Ascending aorta (tissue), 2 donors: ENCODE measurements at regions not wholly inside any gene's neighbourhood (a gene's known extent, or its start where the extent isn't known, plus 50 kb on each side); places are given as distances from the start of the nearest gene placed in this dataset.

Source experiments
- DNase-seq, 2 donors: peaks; one replicate each; pipeline ENCODE4 v3.0.0-alpha.2; 2019; ENCODE audit warnings: low spot score in 2 of 2
- H3K27ac ChIP-seq, 2 donors: fragments of 200-600 bp; sonication (generic); one replicate each; pipeline ENCODE4 v1.5.1; 2016 to 2017; ENCODE audit warnings: mild to moderate bottlenecking in 1 of 2
- H3K27me3 ChIP-seq: fragments of 200-600 bp; sonication (generic); one replicate; pipeline ENCODE4 v1.5.1; 2017
- H3K36me3 ChIP-seq, 2 donors: fragments of 200-600 bp; sonication (generic); one replicate each; pipeline ENCODE4 v1.5.1; 2016
- H3K4me1 ChIP-seq, 2 donors: fragments of 200-600 bp; sonication (generic); one replicate each; pipeline ENCODE4 v1.5.1; 2016 to 2017; ENCODE audit warnings: mild to moderate bottlenecking in 1 of 2
- H3K4me3 ChIP-seq, 2 donors: fragments of 200-600 bp; sonication (generic); one replicate each; pipeline ENCODE4 v1.5.1; 2016 to 2017; ENCODE audit warnings: mild to moderate bottlenecking in 1 of 2
- H3K9me3 ChIP-seq, 2 donors: fragments of 200-600 bp; sonication (generic); one replicate each; pipeline ENCODE4 v1.5.1; 2016
- intact Hi-C: fragments of 100-400 bp; cut with DNase I; formaldehyde crosslinking; loops from one replicate; pipeline ENCODE4 v1.15.1; 2023
- TF ChIP-seq, protein P1 (sequence below), 3 experiments: fragments of 200-600 bp in 2 of 3; fragments of 450-650 bp in 1 of 3; sonication (generic) in 2 of 3; IDR thresholded peaks; one replicate each; pipeline ENCODE4 v1.5.1; 2016 to 2019; ENCODE audit warnings: antibody characterized with exemption in 3 of 3, mild to moderate bottlenecking in 1 of 3, moderate library complexity in 1 of 3

GRCh38 chr16:82567175-82567574 lies 59.6 kb upstream of the CDH13 start:
- TF ChIP-seq, protein P1, sequence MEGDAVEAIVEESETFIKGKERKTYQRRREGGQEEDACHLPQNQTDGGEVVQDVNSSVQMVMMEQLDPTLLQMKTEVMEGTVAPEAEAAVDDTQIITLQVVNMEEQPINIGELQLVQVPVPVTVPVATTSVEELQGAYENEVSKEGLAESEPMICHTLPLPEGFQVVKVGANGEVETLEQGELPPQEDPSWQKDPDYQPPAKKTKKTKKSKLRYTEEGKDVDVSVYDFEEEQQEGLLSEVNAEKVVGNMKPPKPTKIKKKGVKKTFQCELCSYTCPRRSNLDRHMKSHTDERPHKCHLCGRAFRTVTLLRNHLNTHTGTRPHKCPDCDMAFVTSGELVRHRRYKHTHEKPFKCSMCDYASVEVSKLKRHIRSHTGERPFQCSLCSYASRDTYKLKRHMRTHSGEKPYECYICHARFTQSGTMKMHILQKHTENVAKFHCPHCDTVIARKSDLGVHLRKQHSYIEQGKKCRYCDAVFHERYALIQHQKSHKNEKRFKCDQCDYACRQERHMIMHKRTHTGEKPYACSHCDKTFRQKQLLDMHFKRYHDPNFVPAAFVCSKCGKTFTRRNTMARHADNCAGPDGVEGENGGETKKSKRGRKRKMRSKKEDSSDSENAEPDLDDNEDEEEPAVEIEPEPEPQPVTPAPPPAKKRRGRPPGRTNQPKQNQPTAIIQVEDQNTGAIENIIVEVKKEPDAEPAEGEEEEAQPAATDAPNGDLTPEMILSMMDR (IDR thresholded peaks at IDR 0.05) = no peak
- intact Hi-C loops = loop anchor here (5.0 kb wide), 1 partner anchor 305 kb away; no protein-coding TSS in a partner anchor
- DNase-seq = no peak
- no peaks in the 10 kb centered on the region for H3K4me1 ChIP-seq
- peak overlapping the region; percentile 41 for H3K27ac ChIP-seq
- H3K27me3 ChIP-seq = no peaks in the 10 kb centered on the region
- H3K9me3 ChIP-seq = peaks cover 0 to 12% of the 10 kb centered on the region in 2 donors
- H3K36me3 ChIP-seq = no peaks in the 10 kb centered on the region
- no peak overlapping the region for H3K4me3 ChIP-seq

DNA sequence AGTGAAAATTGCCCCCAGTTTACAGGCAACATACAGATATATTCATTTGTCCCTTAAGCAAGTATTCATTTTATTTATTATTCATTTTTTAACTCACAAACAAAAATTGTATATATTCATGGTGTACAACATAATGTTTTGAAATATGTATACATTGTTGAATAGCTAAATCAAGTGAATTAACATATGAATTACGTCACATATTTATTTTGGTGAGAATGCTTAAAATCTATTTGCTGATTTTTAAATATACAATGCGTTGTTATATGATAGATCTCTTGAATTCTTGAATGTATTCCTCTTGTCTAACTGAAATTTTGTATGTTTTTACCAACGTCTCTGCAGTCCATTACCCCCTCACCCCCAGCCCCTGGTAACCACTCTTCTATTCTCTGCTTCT lies 63.4 kb upstream of the CDH13 start:
- Histone ChIP-seq H3K27me3 (no peaks in the 10 kb centered on the region), H3K9me3 (peaks cover 0 to 12% of the 10 kb centered on the region in 2 donors), H3K27ac (no peak overlapping the region), H3K4me3 (no peak overlapping the region), H3K4me1 (no peaks in the 10 kb centered on the region), H3K36me3 (no peaks in the 10 kb centered on the region)
- intact Hi-C loops = no loop called here
- DNase-seq = no peak
- TF ChIP-seq, protein P1 (IDR thresholded peaks at IDR 0.05) = no peak

DNA sequence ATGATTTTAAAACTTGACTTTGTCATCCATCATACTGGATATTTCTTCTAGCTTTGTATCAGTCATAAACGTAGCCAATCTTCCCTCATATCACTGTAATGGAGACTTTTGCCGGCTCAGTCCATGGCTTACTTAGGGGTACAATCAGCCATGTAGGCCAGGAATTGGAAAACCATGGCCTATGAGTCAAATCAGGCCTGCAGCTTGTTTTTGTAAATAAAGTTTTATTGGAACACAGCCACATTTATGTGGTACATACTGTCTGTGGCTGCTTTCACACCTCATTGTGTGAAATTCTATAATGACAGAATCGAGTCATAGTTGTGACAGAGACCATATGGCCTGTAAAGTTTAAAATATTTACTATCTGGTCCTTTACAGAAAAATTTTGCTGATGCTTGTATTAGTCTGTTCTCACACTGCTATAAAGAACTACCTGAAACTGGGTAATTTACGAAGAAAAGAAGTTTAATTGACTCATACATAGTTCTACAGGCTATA lies 64.5 kb upstream of the CDH13 start:
- intact Hi-C loops = no loop called here
- H3K36me3 ChIP-seq = no peaks in the 10 kb centered on the region
- H3K9me3 ChIP-seq = peaks cover 0 to 12% of the 10 kb centered on the region in 2 donors
- no peak overlapping the region for H3K27ac ChIP-seq
- no peak overlapping the region for H3K4me3 ChIP-seq
- no peaks in the 10 kb centered on the region for H3K4me1 ChIP-seq
- TF ChIP-seq, protein P1 (IDR thresholded peaks at IDR 0.05) = no peak
- no peaks in the 10 kb centered on the region for H3K27me3 ChIP-seq
- no peak for DNase-seq

- H3K27me3 ChIP-seq = no peaks in the 10 kb centered on the region
- H3K4me3 ChIP-seq = no peak overlapping the region
- DNase-seq = no peak
- H3K9me3 ChIP-seq = peaks cover 0 to 12% of the 10 kb centered on the region in 2 donors
- no peak overlapping the region for H3K27ac ChIP-seq
- no peaks in the 10 kb centered on the region for H3K36me3 ChIP-seq
- intact Hi-C loops = no loop called here
- TF ChIP-seq, protein P1 (IDR thresholded peaks at IDR 0.05) = no peak
- H3K4me1 ChIP-seq = no peaks in the 10 kb centered on the region
These were observed 65.9 kb upstream of the CDH13 start for GRCh38 chr16:82560805-82561325.

DNA sequence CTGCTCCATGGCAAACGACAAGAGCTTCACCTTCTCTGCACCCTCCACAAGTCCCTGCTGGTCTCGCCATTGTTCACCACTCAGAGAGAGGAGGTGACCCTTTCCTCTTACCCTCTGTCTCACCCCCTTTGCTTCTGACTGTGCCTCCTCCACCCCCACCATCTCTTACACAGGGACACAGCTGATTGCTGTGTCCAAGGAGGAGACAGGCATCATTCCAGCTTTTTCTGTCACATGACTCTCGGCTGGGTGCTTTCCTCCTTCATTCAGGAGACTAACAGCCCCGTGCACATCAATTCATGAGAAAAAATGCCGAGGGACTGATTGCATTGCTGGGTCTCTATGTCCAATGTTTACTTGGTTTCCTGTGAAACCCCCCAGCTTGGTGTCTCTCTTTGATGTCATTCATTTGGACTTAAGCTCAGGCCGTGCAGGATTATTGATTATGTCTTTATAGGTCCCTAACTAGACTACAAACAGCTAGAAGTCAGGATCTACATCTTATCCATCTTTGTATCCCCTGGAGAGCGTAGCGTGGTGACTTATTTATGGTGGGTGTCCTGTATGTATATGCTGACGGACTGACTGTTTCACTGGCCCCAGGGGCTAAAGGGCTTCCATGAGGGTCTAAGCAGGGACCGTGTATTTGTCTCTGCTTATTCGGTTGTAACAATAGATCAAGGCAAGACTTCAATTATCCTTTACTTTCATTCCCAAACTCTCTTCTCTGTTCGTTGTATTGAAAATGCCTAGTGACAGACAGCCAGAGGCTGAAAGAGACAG lies 82.2 kb upstream of the CDH13 start:
- no peak for DNase-seq
- TF ChIP-seq, protein P1 (IDR thresholded peaks at IDR 0.05) = no peak
- intact Hi-C loops = no loop called here

More for the DNA sequence above, 82.2 kb upstream of the CDH13 start:
- no peak overlapping the region for H3K4me3 ChIP-seq
- no peaks in the 10 kb centered on the region for H3K4me1 ChIP-seq
- H3K36me3 ChIP-seq = no peaks in the 10 kb centered on the region
- H3K27ac ChIP-seq = no peak overlapping the region
- no peaks in the 10 kb centered on the region for H3K9me3 ChIP-seq
- no peaks in the 10 kb centered on the region for H3K27me3 ChIP-seq
